ENCODE measurements at regions not wholly inside any gene's neighbourhood (a gene's known extent, or its start where the extent isn't known, plus 50 kb on each side); places are given as distances from the start of the nearest gene placed in this dataset.

GRCh38 chr6:12408752-12409151, 118.6 kb downstream of the EDN1 start:
- TF ChIP-seq EP300 (IDR thresholded peaks at IDR 0.05; ENCODE audit: borderline replicate concordance in 1 of 2, low read depth in 2 of 2, low read length in 2 of 2) = no peak
- no peak for TF ChIP-seq CTCF (IDR thresholded peaks at IDR 0.05; ENCODE audit: control extremely low read depth in 1 of 3, insufficient read depth in 1 of 3, low read depth in 1 of 3, low read length in 3 of 3)
- no peak for TF ChIP-seq RNF2 (IDR thresholded peaks at IDR 0.05; ENCODE audit: borderline replicate concordance, low read depth, low read length, missing control alignments, poor library complexity, severe bottlenecking)
- TF ChIP-seq POLR2A (IDR thresholded peaks at IDR 0.05; ENCODE audit: control extremely low read depth in 1 of 2, low read depth in 2 of 2, low read length in 2 of 2) = no peak
- no peak for TF ChIP-seq RFX5 (IDR thresholded peaks at IDR 0.05; ENCODE audit: borderline replicate concordance, low read depth, low read length)
- no peak for TF ChIP-seq JUND (IDR thresholded peaks at IDR 0.05; ENCODE audit: low read length)
- TF ChIP-seq ZNF274 (IDR thresholded peaks at IDR 0.05; ENCODE audit: borderline replicate concordance, extremely low read depth, low read length) = no peak
- TF ChIP-seq POLR2AphosphoS5 (IDR thresholded peaks at IDR 0.05; ENCODE audit: low read depth, low read length) = no peak

Data from H1 (cell line).